AG04449 (cell line): ENCODE measurements at regions not wholly inside any gene's neighbourhood (a gene's known extent, or its start where the extent isn't known, plus 50 kb on each side); places are given as distances from the start of the nearest gene placed in this dataset.

Experiments
- CTCF ChIA-PET: fragments of 350-600 bp; formaldehyde crosslinking; extraction: SDS; loops from one replicate; lab custom pipeline; 2021; ENCODE audit warnings: antibody characterized with exemption; lab: Yijun Ruan, JAX
- POLR2A ChIA-PET: fragments of 400-600, 350-600 bp; formaldehyde crosslinking; extraction: SDS; loops from one replicate; lab custom pipeline; 2020; ENCODE audit warnings: antibody characterized with exemption, inconsistent platforms; lab: Yijun Ruan, JAX
- DNase-seq: peaks from one replicate; pipeline ENCODE4 v3.0.0-alpha.2; 2010; ENCODE audit warnings: low read depth, low spot score
- H3K4me3 ChIP-seq: 2 replicates; pipeline ENCODE4 v1.5.1; 2011; ENCODE audit warnings: low read depth, mild to moderate bottlenecking, control low read depth, low read length
- CTCF ChIP-seq: IDR thresholded peaks from one replicate; pipeline ENCODE4 v1.5.1; 2011; ENCODE audit warnings: mild to moderate bottlenecking, moderate library complexity, low read length, control low read depth, inconsistent platforms; ENCODE audit not compliant: insufficient read depth; ENCODE audit errors: missing control alignments

GRCh38 chr18:78898066-78898465 lies 81.6 kb upstream of the SALL3 start:
- no peak for DNase-seq
- TF ChIP-seq CTCF: no peak
- POLR2A ChIA-PET: no interaction called here
- H3K4me3 ChIP-seq: no peak overlapping the region
- CTCF ChIA-PET: no interaction called here

- ChIA-PET POLR2A (no interaction called here), CTCF (no interaction called here)
- no peak overlapping the region for H3K4me3 ChIP-seq
- no peak for TF ChIP-seq CTCF
- no peak for DNase-seq
Observed at GRCh38 chr18:78898635-78899034, 81.0 kb upstream of the SALL3 start.

GRCh38 chr18:78899241-78899640 lies 80.4 kb upstream of the SALL3 start:
- no peak for DNase-seq
- CTCF ChIA-PET: no interaction called here
- no peak overlapping the region for H3K4me3 ChIP-seq
- POLR2A ChIA-PET: no interaction called here
- no peak for TF ChIP-seq CTCF

- CTCF ChIA-PET: no interaction called here
- POLR2A ChIA-PET: no interaction called here
- no peak for TF ChIP-seq CTCF
- DNase-seq: no peak
- no peak overlapping the region for H3K4me3 ChIP-seq
Observed at GRCh38 chr18:78900938-78901909, 78.4 kb upstream of the SALL3 start.

GRCh38 chr18:78901923-78902794 lies 77.5 kb upstream of the SALL3 start:
- DNase-seq: no peak
- ChIA-PET CTCF (no interaction called here), POLR2A (no interaction called here)
- H3K4me3 ChIP-seq: no peak overlapping the region
- no peak for TF ChIP-seq CTCF

- ChIA-PET POLR2A (no interaction called here), CTCF (no interaction called here)
- H3K4me3 ChIP-seq: no peak overlapping the region
- TF ChIP-seq CTCF: no peak
- DNase-seq: no peak
Observed at GRCh38 chr18:78902795-78903435, 76.7 kb upstream of the SALL3 start.
